ENCODE measurements at regions not wholly inside any gene's neighbourhood (a gene's known extent, or its start where the extent isn't known, plus 50 kb on each side); places are given as distances from the start of the nearest gene placed in this dataset.

DNA sequence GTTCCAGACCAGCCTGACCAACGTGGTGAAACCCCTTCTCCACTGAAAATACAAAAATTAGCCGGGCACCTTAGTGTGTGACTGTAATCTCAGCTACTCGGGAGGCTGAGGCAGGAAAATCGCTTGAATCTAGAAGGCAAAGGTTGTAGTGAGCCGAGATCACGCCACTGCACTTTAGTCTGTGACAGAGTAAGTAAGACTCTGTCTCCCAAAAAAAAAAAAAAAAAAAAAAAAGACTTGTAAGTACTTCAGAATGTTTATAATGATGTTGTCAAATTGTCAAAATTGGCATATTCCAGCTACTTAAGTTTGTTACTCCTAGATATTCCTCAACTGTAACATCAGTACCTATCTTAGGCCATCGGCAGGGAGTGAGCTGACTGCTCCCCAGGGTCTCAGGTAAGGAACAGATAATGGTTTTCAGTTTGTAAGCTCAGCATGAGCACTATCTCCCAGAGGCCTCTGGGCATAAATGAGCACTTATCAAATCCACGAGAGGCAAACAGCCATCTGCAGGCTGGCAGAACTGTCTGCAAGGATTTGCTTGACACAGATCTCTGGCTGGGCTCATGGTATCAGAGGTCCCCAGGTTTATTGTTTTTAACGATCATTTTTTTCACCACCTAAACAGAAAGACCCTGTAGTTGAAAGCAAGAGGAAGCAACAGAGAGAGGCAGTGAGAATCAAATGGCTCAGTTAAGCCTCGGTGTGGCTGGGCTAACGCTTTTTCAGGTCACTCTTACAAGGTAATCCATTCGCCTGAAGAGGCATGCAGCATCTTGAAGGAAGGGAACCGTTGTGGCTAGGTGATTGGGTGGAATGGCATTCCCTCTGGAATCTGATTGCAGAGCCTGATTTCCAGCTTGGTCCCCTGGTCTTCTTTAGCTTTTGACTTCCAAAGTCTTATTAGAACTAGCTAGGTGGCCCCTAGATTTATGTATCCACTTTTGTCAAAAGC lies 115.9 kb downstream of the LY86 start:
- no peak for DNase-seq (ENCODE audit: low spot score)

- DNase-seq (ENCODE audit: low spot score): no peak
Observed at GRCh38 chr6:6705061-6705425, 116.5 kb downstream of the LY86 start.

DNA sequence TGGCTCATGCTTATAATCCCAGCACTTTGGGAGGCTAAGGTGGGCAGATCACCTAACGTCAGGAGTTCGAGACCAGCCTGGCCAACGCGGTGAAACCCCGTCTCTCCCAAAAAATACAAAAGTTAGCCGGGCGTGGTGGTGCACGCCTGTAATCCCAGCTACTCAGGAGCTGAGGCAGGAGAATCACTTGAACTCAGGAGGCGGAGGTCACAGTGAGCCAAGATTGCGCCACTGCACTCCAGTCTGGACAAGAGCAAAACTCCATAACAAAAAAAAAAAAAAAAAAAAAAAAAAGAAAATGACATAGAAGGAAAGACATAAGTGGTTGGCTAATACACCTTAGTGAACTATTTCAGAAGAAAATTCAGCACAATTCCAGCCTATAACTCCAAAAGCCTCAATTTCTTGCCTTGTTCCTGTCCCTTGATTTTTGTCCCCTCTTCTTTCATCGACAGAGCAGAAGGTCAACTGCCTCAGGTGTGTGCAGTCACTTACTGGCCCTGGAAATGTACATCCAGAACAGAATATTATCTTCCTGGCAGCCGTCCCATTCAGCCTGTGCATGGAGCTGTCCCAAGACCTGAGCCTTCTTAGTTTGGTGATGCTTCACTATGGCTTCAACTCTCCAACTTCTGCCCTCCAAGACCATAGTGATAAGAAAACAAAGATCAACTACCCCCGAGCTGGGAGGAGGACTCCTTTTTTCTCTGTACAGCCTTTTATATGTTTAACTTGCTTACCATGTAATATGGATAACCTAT lies 117.6 kb downstream of the LY86 start:
- no peak for DNase-seq (ENCODE audit: low spot score)

- DNase-seq (ENCODE audit: low spot score): no peak
Observed at GRCh38 chr6:6707143-6707542, 118.6 kb downstream of the LY86 start.

DNA sequence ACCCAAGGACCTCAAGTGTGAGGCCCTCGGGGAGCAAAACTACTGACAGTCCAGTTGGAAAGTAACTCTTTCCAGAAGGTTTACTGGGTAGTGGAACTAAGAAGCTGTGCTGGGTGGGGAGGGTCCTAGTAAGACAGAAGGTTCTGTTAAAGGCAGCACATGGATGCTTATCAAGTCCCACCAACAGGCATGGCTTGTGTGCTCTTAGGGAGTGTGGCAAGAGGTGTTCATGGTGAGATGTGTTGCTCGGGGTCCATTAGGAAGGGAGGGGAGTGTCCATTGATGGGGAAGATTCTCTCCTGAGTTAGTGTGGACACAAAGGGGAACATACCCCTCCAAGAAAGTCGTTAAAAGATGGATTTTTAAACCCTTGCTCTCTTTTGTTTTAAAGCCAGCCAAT lies 120.6 kb downstream of the LY86 start:
- DNase-seq (ENCODE audit: low spot score): no peak

DNA sequence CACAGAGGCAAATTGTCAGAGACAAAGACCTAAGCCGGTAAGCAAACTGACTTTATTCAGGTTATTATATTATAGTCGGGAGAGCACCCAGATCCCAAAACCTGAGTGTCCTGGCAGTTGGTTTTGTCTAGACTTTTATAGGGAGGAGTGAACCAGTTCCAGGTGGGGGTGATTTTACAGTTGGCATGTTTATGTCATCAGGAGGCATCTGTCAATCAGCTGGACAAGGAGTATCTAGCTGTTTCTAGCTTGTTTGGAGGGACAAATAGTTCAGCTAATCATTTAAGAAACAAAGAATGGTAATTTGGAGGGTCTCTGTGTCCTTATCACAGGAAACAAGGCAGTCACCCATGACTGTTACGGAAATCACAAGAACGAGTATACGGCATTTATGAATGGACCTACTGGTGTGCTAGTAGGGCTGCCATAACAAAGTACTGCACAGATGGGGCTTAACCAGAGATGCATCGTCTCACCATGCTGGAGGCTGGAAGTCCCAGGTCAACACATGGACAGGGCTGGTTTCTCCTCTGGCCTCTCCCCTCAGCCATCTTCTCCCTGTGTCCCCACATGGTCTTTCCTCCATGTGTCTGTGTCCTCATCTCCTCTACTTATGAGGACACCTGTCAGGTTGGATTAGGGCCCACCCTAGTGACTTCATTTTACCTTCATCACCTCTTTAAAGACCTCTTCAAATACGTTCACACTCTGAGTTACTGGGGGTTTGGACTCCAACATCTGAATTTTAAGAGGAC lies 122.7 kb downstream of the LY86 start:
- DNase-seq (ENCODE audit: low spot score): no peak

- DNase-seq (ENCODE audit: low spot score): no peak
Observed at GRCh38 chr6:6711832-6712448, 123.4 kb downstream of the LY86 start.

- DNase-seq (ENCODE audit: low spot score): no peak
Observed at GRCh38 chr6:6712449-6713403, 124.2 kb downstream of the LY86 start.

- no peak for DNase-seq (ENCODE audit: low spot score)
Observed at GRCh38 chr6:6713657-6714056, 125.1 kb downstream of the LY86 start.

- no peak for DNase-seq (ENCODE audit: low spot score)
Observed at GRCh38 chr6:6714118-6714897, 125.8 kb downstream of the LY86 start.

DNA sequence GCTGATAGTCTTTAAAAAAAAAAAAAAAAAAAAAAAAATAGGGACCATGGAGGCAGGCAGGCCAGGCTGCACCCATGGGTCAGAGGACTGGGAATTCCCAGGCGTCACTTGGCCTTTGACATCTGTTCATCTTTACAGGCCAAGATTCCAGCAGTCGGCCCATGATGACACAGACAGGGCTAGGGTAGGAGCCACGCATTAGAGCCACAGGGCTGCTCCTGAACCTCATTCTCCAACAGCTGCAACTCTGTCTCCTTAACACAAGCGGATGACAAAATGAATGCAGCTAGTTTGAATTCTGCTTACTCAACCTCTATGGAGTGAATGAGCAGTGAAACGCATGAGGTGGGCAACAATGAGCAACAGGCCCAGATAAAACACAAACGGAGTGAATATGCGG lies 126.4 kb downstream of the LY86 start:
- no peak for DNase-seq (ENCODE audit: low spot score)

DNA sequence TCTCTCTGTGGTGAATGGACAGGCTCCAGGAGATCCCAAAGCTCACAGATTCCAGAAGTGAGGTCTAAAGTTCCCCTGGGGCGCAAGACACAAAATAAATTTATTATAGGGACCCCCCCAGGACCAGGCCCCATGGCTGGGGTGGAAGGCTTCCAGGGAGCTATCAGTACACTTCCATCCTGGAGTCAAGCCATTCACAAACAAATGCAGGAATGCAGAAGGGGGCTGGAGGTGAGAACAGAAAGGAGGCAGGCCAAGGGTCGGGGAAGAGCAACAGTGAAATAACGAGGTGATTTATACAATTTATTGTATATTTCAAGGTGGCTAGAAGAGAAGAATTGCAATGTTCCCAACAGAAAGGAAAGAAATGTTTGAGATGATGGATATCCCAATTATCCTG lies 126.9 kb downstream of the LY86 start:
- no peak for DNase-seq (ENCODE audit: low spot score)

DNA sequence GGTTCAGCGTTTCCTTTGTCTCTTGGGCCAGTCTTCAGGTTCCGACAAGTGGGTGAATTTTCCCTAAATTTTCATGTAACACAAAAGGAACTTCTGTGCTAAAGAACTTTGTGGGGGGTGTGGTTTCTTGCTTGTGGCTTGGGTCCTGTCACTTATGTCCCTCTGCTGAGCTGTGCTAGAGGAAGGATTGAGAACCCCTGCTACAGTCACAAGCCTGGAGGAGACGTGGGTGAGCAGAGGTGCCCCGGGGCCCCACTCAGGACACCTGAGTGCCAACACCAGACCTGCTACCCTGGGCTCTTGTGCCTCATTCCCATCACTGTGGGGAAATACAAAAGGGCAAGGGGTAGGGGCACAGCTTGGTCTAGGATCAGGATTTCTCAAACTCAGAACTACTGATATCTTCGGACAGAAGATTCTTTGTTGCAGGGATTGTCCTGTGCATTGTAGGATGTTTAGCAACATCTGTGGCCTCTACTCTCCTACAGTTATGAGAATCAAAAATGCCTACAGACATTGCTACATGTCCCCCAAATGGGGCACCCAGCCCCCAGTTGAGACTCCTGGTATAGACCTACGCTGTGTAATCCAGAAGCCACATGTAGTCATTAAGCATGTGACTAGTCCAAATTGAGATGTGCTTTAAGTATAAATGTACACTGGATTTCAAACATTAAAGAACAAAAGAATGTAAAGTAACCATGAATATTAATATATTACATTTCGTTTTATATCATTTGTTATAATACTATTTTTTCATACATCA lies 128.7 kb downstream of the LY86 start:
- DNase-seq (ENCODE audit: low spot score): no peak

- no peak for DNase-seq (ENCODE audit: low spot score)
Observed at GRCh38 chr6:6717953-6718352, 129.4 kb downstream of the LY86 start.

GRCh38 chr6:6721606-6722005 lies 133.1 kb downstream of the LY86 start:
- no peak for DNase-seq (ENCODE audit: low spot score)

DNA sequence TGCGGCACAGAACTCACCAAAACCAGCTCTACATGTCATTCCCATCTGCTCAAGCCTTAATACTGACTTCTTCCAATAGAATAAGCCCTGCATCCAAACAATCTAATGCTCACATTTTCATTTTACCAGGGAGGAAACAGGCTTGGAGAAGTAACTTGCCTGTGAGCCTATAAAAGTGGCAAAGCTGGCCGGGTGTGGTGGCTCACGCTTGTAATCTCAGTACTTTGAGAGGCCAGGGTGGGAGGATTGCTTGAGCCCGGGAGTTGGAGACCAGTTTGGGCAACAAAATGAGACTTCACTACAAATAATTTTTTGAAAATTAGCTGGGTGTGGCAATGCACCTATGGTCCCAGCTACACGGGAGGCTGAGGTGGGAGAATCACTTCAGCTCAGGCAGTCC lies 133.7 kb downstream of the LY86 start:
- DNase-seq (ENCODE audit: low spot score): no peak

GRCh38 chr6:6723361-6723760 lies 134.8 kb downstream of the LY86 start:
- no peak for DNase-seq (ENCODE audit: low spot score)

DNA sequence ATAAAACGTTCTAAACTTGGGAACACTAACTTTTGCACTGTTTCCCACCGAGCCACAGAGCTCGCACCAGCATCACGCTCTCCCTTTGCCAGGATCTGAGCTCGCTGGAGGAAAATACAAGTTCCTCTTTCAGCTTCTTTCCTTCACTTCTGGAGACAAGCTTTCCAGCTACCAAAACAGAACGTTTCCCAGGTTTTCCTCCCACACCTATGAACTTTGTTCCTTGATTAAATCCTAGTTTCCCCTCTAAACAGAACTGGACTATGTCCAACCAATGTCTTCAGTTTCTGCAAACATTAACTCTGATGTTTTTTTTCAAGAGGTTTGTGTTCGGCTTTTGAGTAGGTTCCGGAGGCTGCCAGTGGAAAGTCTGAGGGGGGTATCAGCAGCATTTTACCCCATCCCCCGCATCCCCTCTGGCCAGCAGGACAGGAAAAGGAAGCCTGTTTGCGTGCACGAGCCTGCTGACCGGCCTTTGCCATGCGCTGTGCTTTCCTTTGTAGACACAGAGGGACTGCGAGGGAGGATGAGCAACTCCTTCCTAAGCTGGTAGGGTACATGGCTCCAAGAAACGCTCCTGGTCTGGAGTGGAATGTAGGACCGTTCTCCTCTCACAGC lies 135.5 kb downstream of the LY86 start:
- DNase-seq (ENCODE audit: low spot score): no peak
